H1 (cell line): ENCODE measurements at regions not wholly inside any gene's neighbourhood (a gene's known extent, or its start where the extent isn't known, plus 50 kb on each side); places are given as distances from the start of the nearest gene placed in this dataset.

Source experiments
- CTCF ChIA-PET: fragments of 300-600 bp; sonication (Branson Sonifier 250); formaldehyde crosslinking; loops from one replicate; lab custom pipeline; 2021; ENCODE audit not compliant: partially characterized antibody; lab: Charles Lee
- POLR2A ChIA-PET: fragments of 300-600 bp; sonication (Branson Sonifier 250); formaldehyde crosslinking; loops from one replicate; lab custom pipeline; 2021; ENCODE audit warnings: inconsistent platforms; ENCODE audit not compliant: partially characterized antibody; lab: Charles Lee
- DNase-seq, 2 experiments: peaks; one replicate each; pipeline versions ENCODE4 v3.0.0 to v3.0.0-alpha.2; 2010 to 2022; ENCODE audit warnings: low spot score in 2 of 2, low read depth in 1 of 2, mixed read lengths in 1 of 2
- FAIRE-seq: peaks from 2 replicates; lab custom pipeline; 2011; peaks lifted over from hg19 to GRCh38; lab: Jason Lieb, UNC
- H2AFZ ChIP-seq: 2 replicates; pipeline ENCODE4 v1.8.1; 2012; ENCODE audit warnings: low read length, inconsistent platforms
- H2AK5ac ChIP-seq: 2 replicates; pipeline ENCODE4 v1.6.1; 2013; ENCODE audit warnings: low read depth, low read length
- H2BK120ac ChIP-seq: replicated peaks from 2 replicates; pipeline ENCODE3; 2013; ENCODE audit warnings: low read depth, low read length, inconsistent platforms
- H2BK12ac ChIP-seq: 2 replicates; pipeline ENCODE4 v1.6.1; 2013; ENCODE audit warnings: low read depth, low read length
- H2BK15ac ChIP-seq: 2 replicates; pipeline ENCODE4 v1.6.1; 2013; ENCODE audit warnings: low read length
- H2BK20ac ChIP-seq: 2 replicates; pipeline ENCODE4 v1.6.1; 2013; ENCODE audit warnings: low read length
- H2BK5ac ChIP-seq: 2 replicates; pipeline ENCODE4 v1.6.1; 2013; ENCODE audit warnings: low read depth, low read length
- H3K14ac ChIP-seq: 2 replicates; pipeline ENCODE4 v1.6.1; 2013; ENCODE audit warnings: inconsistent platforms; ENCODE audit not compliant: insufficient read length
- H3K18ac ChIP-seq: 2 replicates; pipeline ENCODE4 v1.6.1; 2013; ENCODE audit warnings: low read length; ENCODE audit errors: extremely low read depth
- H3K23ac ChIP-seq: 2 replicates; pipeline ENCODE4 v1.6.1; 2013; ENCODE audit warnings: inconsistent platforms; ENCODE audit not compliant: insufficient read length
- H3K23me2 ChIP-seq: 2 replicates; pipeline ENCODE4 v1.6.1; 2013; ENCODE audit warnings: low read depth, low read length
- H3K27ac ChIP-seq: 2 replicates; pipeline ENCODE4 v1.6.1; 2011; ENCODE audit warnings: low read depth, low read length, inconsistent platforms
- H3K27me3 ChIP-seq, 4 experiments: replicated peaks in 1 of 4; 1 replicate in 1 of 4; 2 replicates in 3 of 4; pipeline versions ENCODE4 v1.6.1 to v1.8.1; 2011 to 2013; ENCODE audit warnings: low read length in 3 of 4, mild to moderate bottlenecking in 3 of 4, inconsistent platforms in 2 of 4, mixed read lengths in 2 of 4, moderate library complexity in 1 of 4; ENCODE audit not compliant: control insufficient read depth in 3 of 4, insufficient read depth in 3 of 4; ENCODE audit errors: extremely low read depth in 1 of 4
- H3K36me3 ChIP-seq, 4 experiments: 2 replicates each; pipeline versions ENCODE4 v1.6.1 to v1.8.1; 2011 to 2013; ENCODE audit warnings: mild to moderate bottlenecking in 4 of 4, low read length in 3 of 4, moderate library complexity in 2 of 4, control low read depth in 1 of 4, inconsistent platforms in 1 of 4; ENCODE audit not compliant: insufficient read depth in 4 of 4, control insufficient read depth in 2 of 4
- H3K4ac ChIP-seq: replicated peaks from 2 replicates; pipeline ENCODE3; 2013; ENCODE audit warnings: low read length, low read depth, mixed read lengths, inconsistent platforms; ENCODE audit not compliant: insufficient read length
- H3K4me1 ChIP-seq, 4 experiments: replicated peaks in 1 of 4; 1 replicate in 1 of 4; 2 replicates in 3 of 4; pipeline versions ENCODE4 v1.6.1 to v1.8.1; 2011 to 2013; ENCODE audit warnings: low read length in 3 of 4, inconsistent platforms in 2 of 4, mixed read lengths in 1 of 4; ENCODE audit not compliant: insufficient read depth in 4 of 4, control insufficient read depth in 3 of 4
- H3K4me2 ChIP-seq, 2 experiments: 2 replicates each; pipeline versions ENCODE4 v1.6.1 to v1.8.1; 2011 to 2013; ENCODE audit warnings: low read depth in 2 of 2, low read length in 2 of 2, control low read depth in 1 of 2, inconsistent platforms in 1 of 2, mild to moderate bottlenecking in 1 of 2; ENCODE audit not compliant: insufficient read depth in 1 of 2
- H3K4me3 ChIP-seq, 4 experiments: fragments of 200-600, 300-600 bp in 1 of 4; sonication (generic), shearing (Covaris generic), sonication (Bioruptor Twin) in 1 of 4; 2 replicates each; pipeline versions ENCODE4 v1.5.1 to v1.8.1; 2011 to 2016; ENCODE audit warnings: low read length in 4 of 4, low read depth in 3 of 4, control low read depth in 2 of 4, inconsistent platforms in 2 of 4, mild to moderate bottlenecking in 2 of 4, mixed read lengths in 1 of 4, moderate library complexity in 1 of 4; ENCODE audit not compliant: insufficient read depth in 2 of 4; ENCODE audit errors: extremely low read depth in 1 of 4
- H3K56ac ChIP-seq: replicated peaks from 2 replicates; pipeline ENCODE3; 2013; ENCODE audit warnings: low read depth, mild to moderate bottlenecking, mixed read lengths, low read length, inconsistent platforms; ENCODE audit not compliant: insufficient read length
- H3K79me1 ChIP-seq: 2 replicates; pipeline ENCODE4 v1.6.1; 2013; ENCODE audit warnings: low read depth, low read length, control low read depth
- H3K79me2 ChIP-seq, 2 experiments: 2 replicates each; pipeline versions ENCODE4 v1.6.1 to v1.8.1; 2012 to 2013; ENCODE audit warnings: low read length in 2 of 2, mild to moderate bottlenecking in 2 of 2, inconsistent platforms in 1 of 2; ENCODE audit not compliant: insufficient read depth in 2 of 2, control insufficient read depth in 1 of 2
- H3K9ac ChIP-seq, 4 experiments: replicated peaks in 1 of 4; 1 replicate in 1 of 4; 2 replicates in 3 of 4; pipeline versions ENCODE4 v1.6.1 to v1.8.1; 2011 to 2013; ENCODE audit warnings: low read depth in 3 of 4, low read length in 3 of 4, control low read depth in 2 of 4, mild to moderate bottlenecking in 2 of 4, moderate library complexity in 2 of 4, inconsistent platforms in 1 of 4; ENCODE audit errors: extremely low read depth in 1 of 4
- H3K9me3 ChIP-seq, 2 experiments: 2 replicates each; pipeline versions ENCODE4 v1.6.1 to v1.8.1; 2012 to 2013; ENCODE audit warnings: mild to moderate bottlenecking in 2 of 2, moderate library complexity in 2 of 2, control low read depth in 1 of 2, inconsistent platforms in 1 of 2, low read depth in 1 of 2, low read length in 1 of 2, mixed read lengths in 1 of 2; ENCODE audit not compliant: insufficient read depth in 2 of 2
- H4K20me1 ChIP-seq, 2 experiments: replicated peaks in 1 of 2; 2 replicates each; pipeline versions ENCODE3 to v1.8.1; 2011 to 2013; ENCODE audit warnings: inconsistent platforms in 2 of 2, low read length in 2 of 2, mild to moderate bottlenecking in 1 of 2; ENCODE audit not compliant: insufficient read depth in 2 of 2, control insufficient read depth in 1 of 2
- H4K5ac ChIP-seq: 2 replicates; pipeline ENCODE4 v1.6.1; 2013; ENCODE audit warnings: low read length, low read depth, mixed read lengths, inconsistent platforms; ENCODE audit not compliant: insufficient read length
- H4K8ac ChIP-seq: 2 replicates; pipeline ENCODE4 v1.8.0; 2013; ENCODE audit warnings: mild to moderate bottlenecking, moderate library complexity, low read length, inconsistent platforms; ENCODE audit not compliant: insufficient read depth; ENCODE audit errors: extremely low read depth
- H4K91ac ChIP-seq: replicated peaks from 2 replicates; pipeline ENCODE3; 2013; ENCODE audit warnings: low read length, mixed read lengths, inconsistent platforms; ENCODE audit not compliant: insufficient read length
- MAFK ChIP-seq: IDR thresholded peaks from 2 replicates; pipeline ENCODE4 v1.6.1; 2012; ENCODE audit warnings: low read depth, mild to moderate bottlenecking, improper control_type of control experiment, low read length
- RFX5 ChIP-seq: IDR thresholded peaks from 2 replicates; pipeline ENCODE4 v1.6.1; 2011; ENCODE audit warnings: low read depth, low read length, improper control_type of control experiment, borderline replicate concordance
- TEAD4 ChIP-seq: IDR thresholded peaks from 2 replicates; pipeline ENCODE4 v1.6.1; 2012; ENCODE audit warnings: low read depth, low read length, inconsistent platforms, mixed read lengths
- YY1 ChIP-seq: IDR thresholded peaks from 2 replicates; pipeline ENCODE4 v1.6.1; 2011; ENCODE audit warnings: low read depth, mild to moderate bottlenecking, low read length
- WGBS, 2 experiments: shearing (Covaris generic) in 1 of 2; methylation state at CpG; one replicate each; pipeline versions ENCODE4 v1.1.6 to v1.1.7; 2013 to 2015; ENCODE audit warnings: low lambda C conversion rate in 2 of 2, mixed read lengths in 2 of 2, inconsistent platforms in 1 of 2, low coverage in 1 of 2, missing lambda C conversion rate in 1 of 2; ENCODE audit not compliant: insufficient replicate concordance in 2 of 2, insufficient coverage in 1 of 2, insufficient read length in 1 of 2; ENCODE audit errors: extremely low coverage in 1 of 2, missing lambda C conversion rate in 1 of 2; 5-methylcytosine and 5-hydroxymethylcytosine counted together

DNA sequence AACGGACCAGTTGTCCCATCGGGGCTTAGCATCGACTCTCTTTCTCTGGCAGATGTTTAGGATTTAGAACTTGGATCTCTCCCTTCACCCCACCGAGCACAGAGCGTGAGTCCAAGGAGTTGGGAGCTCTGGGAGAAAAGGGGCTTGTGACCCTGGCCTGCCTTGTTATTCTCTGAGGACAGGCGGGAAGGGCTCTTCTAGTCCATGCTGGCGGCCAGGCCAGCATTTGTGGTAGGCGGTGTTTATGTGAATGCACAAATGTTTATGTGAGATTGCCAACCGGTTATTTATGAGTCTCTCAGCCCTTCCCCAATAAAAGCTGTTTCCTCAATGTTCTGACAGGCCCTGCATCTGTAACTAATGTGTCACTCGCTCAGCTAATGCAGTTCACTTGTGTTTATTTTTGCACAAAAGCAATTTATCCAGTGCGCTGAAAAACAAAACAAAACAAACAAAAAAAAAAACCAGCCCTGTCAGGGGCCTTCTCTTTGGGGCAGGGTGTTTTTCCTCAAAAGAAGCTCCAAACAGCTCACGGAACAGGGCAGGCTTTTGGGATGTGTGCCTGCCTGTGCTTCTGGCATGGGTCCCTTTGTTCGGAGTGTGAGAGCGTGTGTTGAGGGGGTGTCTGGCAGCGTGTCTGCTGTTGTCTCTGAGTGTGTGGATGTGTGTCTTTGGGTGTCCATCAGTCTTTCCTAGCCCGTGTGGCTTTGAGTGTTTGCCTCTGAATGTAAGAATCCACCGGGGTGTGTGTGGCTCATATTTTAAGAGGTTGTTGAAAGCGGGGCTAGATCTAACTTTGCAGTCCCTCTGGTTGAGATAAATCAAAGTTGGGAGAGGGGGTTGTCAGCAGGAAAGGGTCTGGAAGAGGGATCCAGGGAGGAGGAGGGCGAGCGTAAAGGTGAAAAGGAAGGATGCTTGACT is 52.8 kb upstream of the HAAO start:
- no peaks in the 10 kb centered on the region for H3K36me3 ChIP-seq
- no peaks in the 10 kb centered on the region for H4K20me1 ChIP-seq
- no peaks in the 10 kb centered on the region for H3K4me1 ChIP-seq
- H3K27me3 ChIP-seq, result no peaks in the 10 kb centered on the region
- no peak overlapping the region for H3K9ac ChIP-seq
- H2BK12ac ChIP-seq, result no peak overlapping the region
- H3K9me3 ChIP-seq, result no peaks in the 10 kb centered on the region
- no peak overlapping the region for H3K27ac ChIP-seq
- no peak overlapping the region for H3K4me3 ChIP-seq
- H2AFZ ChIP-seq, result no peak overlapping the region
- no peak overlapping the region for H3K4ac ChIP-seq
- no peak overlapping the region for H2BK15ac ChIP-seq
- no peaks in the 10 kb centered on the region for H3K79me2 ChIP-seq
- WGBS, 2 experiments, result 82% methylated on average over 18 of the region's 20 CpGs; no CpG with 5 or more reads in 1 of the 2 experiments
- no peak overlapping the region for H2BK120ac ChIP-seq
- no peak overlapping the region for H4K8ac ChIP-seq
- FAIRE-seq (no peak), DNase-seq (no peak)
- no peak overlapping the region for H3K56ac ChIP-seq
- H4K91ac ChIP-seq, result no peak overlapping the region
- ChIA-PET CTCF (interaction anchor here (1.2 to 15.1 kb wide), 6 partner anchors 9 to 264 kb away, joined by 3 to 137 read pairs (median 6); no protein-coding TSS in a partner anchor), POLR2A (no interaction called here)
- no peak overlapping the region for H3K14ac ChIP-seq
- TF ChIP-seq RFX5 (no peak), TEAD4 (no peak), MAFK (no peak), YY1 (no peak)
- H2BK5ac ChIP-seq, result no peak overlapping the region
- no peak overlapping the region for H2BK20ac ChIP-seq
- no peak overlapping the region for H3K23ac ChIP-seq
- no peaks in the 10 kb centered on the region; the same call in 1 of the 2 replicates for H3K23me2 ChIP-seq
- H3K79me1 ChIP-seq, result no peaks in the 10 kb centered on the region
- no peak overlapping the region for H4K5ac ChIP-seq
- no peak overlapping the region for H2AK5ac ChIP-seq
- no peak overlapping the region for H3K18ac ChIP-seq
- no peak overlapping the region for H3K4me2 ChIP-seq
